Prostate gland (tissue), 2 donors: ENCODE measurements at regions not wholly inside any gene's neighbourhood (a gene's known extent, or its start where the extent isn't known, plus 50 kb on each side); places are given as distances from the start of the nearest gene placed in this dataset.

ENCODE experiments used
- POLR2A ChIP-seq: fragments of 450-650 bp; IDR thresholded peaks from one replicate; pipeline ENCODE4 v1.6.1; 2016; ENCODE audit warnings: antibody characterized with exemption, mild to moderate bottlenecking
- POLR2AphosphoS5 ChIP-seq: sonication (generic); formaldehyde crosslinking; IDR thresholded peaks from one replicate; pipeline ENCODE4 v1.6.1; 2017; ENCODE audit warnings: antibody characterized with exemption
- TF ChIP-seq, protein P1 (sequence below), 4 experiments: fragments of 200-600 bp in 2 of 4; fragments of 450-650 bp in 2 of 4; sonication (generic) in 2 of 4; IDR thresholded peaks; 1 replicate in 3 of 4; 2 replicates in 1 of 4; pipeline ENCODE4 v1.5.1; 2016 to 2019; ENCODE audit warnings: antibody characterized with exemption in 4 of 4, mild to moderate bottlenecking in 2 of 4, moderate library complexity in 2 of 4

DNA sequence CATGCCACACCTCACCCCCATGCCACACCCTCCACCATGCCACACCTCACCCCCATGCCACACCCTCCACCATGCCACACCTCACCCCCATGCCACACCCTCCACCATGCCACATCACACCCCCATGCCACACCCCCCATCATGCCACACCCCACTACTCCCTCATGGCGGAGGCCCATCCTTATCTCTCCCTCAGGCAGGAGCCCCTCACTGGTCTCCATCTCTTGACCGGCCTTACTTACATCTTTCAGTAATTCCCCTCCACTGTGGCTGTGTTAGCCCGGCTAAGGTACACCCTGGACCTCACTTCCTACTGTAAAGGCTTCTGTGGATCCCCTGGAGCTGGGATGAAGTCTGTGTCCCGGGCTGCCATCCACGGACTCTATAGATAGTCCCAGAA lies 102.0 kb downstream of the OLFM1 start:
- TF ChIP-seq, protein P1, sequence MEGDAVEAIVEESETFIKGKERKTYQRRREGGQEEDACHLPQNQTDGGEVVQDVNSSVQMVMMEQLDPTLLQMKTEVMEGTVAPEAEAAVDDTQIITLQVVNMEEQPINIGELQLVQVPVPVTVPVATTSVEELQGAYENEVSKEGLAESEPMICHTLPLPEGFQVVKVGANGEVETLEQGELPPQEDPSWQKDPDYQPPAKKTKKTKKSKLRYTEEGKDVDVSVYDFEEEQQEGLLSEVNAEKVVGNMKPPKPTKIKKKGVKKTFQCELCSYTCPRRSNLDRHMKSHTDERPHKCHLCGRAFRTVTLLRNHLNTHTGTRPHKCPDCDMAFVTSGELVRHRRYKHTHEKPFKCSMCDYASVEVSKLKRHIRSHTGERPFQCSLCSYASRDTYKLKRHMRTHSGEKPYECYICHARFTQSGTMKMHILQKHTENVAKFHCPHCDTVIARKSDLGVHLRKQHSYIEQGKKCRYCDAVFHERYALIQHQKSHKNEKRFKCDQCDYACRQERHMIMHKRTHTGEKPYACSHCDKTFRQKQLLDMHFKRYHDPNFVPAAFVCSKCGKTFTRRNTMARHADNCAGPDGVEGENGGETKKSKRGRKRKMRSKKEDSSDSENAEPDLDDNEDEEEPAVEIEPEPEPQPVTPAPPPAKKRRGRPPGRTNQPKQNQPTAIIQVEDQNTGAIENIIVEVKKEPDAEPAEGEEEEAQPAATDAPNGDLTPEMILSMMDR (IDR thresholded peaks at IDR 0.05) = no peak
- TF ChIP-seq POLR2AphosphoS5 (no peak), POLR2A (no peak)
